Right lobe of liver (tissue), 6 donors: ENCODE measurements at regions not wholly inside any gene's neighbourhood (a gene's known extent, or its start where the extent isn't known, plus 50 kb on each side); places are given as distances from the start of the nearest gene placed in this dataset.

Source experiments
- ATAC-seq, 4 donors: fragments of 200-7000 bp; cut with Tn5 transposase; one replicate each; pipeline ENCODE4 v1.9.1; 2020; ENCODE audit warnings: mild to moderate bottlenecking in 4 of 4, moderate library complexity in 4 of 4
- DNase-seq, 3 donors: peaks; one replicate each; pipeline ENCODE4 v3.0.0-alpha.2; 2020
- H3K27ac ChIP-seq, 3 donors: fragments of 200-600 bp; one replicate each; pipeline ENCODE4 v1.8.0; 2022
- H3K27me3 ChIP-seq, 2 donors: fragments of 200-600 bp; one replicate each; pipeline ENCODE4 v1.8.0; 2022
- H3K36me3 ChIP-seq, 4 donors: fragments of 200-600 bp; sonication (generic) in 1 of 4; one replicate each; pipeline versions ENCODE4 v1.5.1 to v1.8.0; 2017 to 2022; ENCODE audit warnings: control low read depth in 1 of 4
- H3K4me1 ChIP-seq, 4 donors: fragments of 200-600 bp; sonication (generic) in 1 of 4; one replicate each; pipeline versions ENCODE4 v1.5.1 to v1.8.0; 2017 to 2022; ENCODE audit warnings: control low read depth in 1 of 4
- H3K4me3 ChIP-seq, 3 donors: fragments of 200-600 bp; one replicate each; pipeline ENCODE4 v1.8.0; 2022
- H3K9me3 ChIP-seq, 4 donors: fragments of 200-600 bp; sonication (generic) in 1 of 4; one replicate each; pipeline versions ENCODE4 v1.5.1 to v1.8.0; 2017 to 2022; ENCODE audit warnings: control low read depth in 1 of 4
- CTCF ChIP-seq, 4 donors: fragments of 200-600 bp in 3 of 4; fragments of 450-650 bp in 1 of 4; IDR thresholded peaks; one replicate each; pipeline versions ENCODE4 v1.5.1 to v1.8.0; 2016 to 2022; ENCODE audit warnings: antibody characterized with exemption in 4 of 4, mild to moderate bottlenecking in 2 of 4
- POLR2A ChIP-seq: fragments of 450-650 bp; IDR thresholded peaks from one replicate; pipeline ENCODE4 v1.6.1; 2017; ENCODE audit warnings: antibody characterized with exemption, mild to moderate bottlenecking
- WGBS: methylation state at CpG from one replicate; pipeline ENCODE4 v1.1.6; 2018; ENCODE audit warnings: low coverage, low lambda C conversion rate; ENCODE audit not compliant: insufficient coverage; ENCODE audit errors: missing lambda C conversion rate; 5-methylcytosine and 5-hydroxymethylcytosine counted together
- intact Hi-C, 2 donors: fragments of 100-400 bp; cut with DNase I; formaldehyde crosslinking; loops; one replicate each; pipeline versions ENCODE4 v1.11.2 to v1.14.1; 2022
- donor health status: DM: no; HTN: yes; CAD: no.
- donor health status: DM: no; HTN: no; CAD: no.
- donor health status: DM: no; HTN: no; CAD: no.
- donor health status: DM: no; HTN: yes; CAD: no.
- donor health status: DM: no; HTN: yes; CAD: no.

- DNase-seq, result no peak
- no peak for TF ChIP-seq POLR2A
- no peak for TF ChIP-seq CTCF (IDR thresholded peaks at IDR 0.05)
- Histone ChIP-seq H3K27me3 (no peaks in the 10 kb centered on the region), H3K27ac (no peak overlapping the region), H3K9me3 (no peaks in the 10 kb centered on the region), H3K36me3 (peaks cover 0 to 6% (median under 1%) of the 10 kb centered on the region in 4 donors), H3K4me1 (no peaks in the 10 kb centered on the region), H3K4me3 (no peak overlapping the region)
- 78% methylated on average over 2 of the region's 2 CpGs for WGBS
- intact Hi-C loops, result no loop called here
- ATAC-seq, result no peak
Measured at GRCh38 chr6:126118936-126119335, 132.6 kb downstream of the TRMT11 start.

- intact Hi-C loops, result no loop called here
- DNase-seq (no peak), ATAC-seq (peak; percentile 52 to 86 (median 58))
- H3K27me3 ChIP-seq, result no peaks in the 10 kb centered on the region
- H3K27ac ChIP-seq, result no peak overlapping the region
- H3K4me1 ChIP-seq, result no peaks in the 10 kb centered on the region
- WGBS, result 77% methylated on average over 4 of the region's 4 CpGs
- no peaks in the 10 kb centered on the region for H3K9me3 ChIP-seq
- peaks cover 0 to 2% (median 0%) of the 10 kb centered on the region in 4 donors for H3K36me3 ChIP-seq
- TF ChIP-seq CTCF (IDR thresholded peaks at IDR 0.05), result no peak
- TF ChIP-seq POLR2A, result no peak
- H3K4me3 ChIP-seq, result no peak overlapping the region
Measured at GRCh38 chr6:126123226-126123625, 136.9 kb downstream of the TRMT11 start.

DNA sequence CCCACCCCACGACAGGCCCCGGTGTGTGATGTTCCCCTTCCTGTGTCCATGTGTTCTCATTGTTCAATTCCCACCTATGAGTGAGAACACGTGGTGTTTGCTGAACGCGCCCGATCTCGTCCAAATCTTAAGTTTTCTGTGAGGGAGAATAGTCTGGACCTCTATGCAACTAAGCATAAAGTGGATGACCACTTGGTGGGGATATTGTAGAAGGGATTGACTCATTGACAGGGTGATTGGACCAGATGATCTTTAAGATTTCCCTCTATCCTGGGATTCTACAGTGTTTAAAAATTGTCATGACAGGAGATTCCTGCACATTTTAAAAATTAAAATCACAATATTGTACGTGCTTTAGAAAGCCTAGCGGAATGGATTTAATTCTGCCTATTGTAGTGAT lies 141.3 kb downstream of the TRMT11 start:
- no peak for TF ChIP-seq POLR2A
- TF ChIP-seq CTCF (IDR thresholded peaks at IDR 0.05), result peak in 1 of 4 donors; percentile 11
- H3K27ac ChIP-seq, result no peak overlapping the region
- 93% methylated on average over 8 of the region's 9 CpGs for WGBS
- H3K4me1 ChIP-seq, result no peaks in the 10 kb centered on the region
- no peak overlapping the region for H3K4me3 ChIP-seq
- ATAC-seq, result no peak
- H3K27me3 ChIP-seq, result no peaks in the 10 kb centered on the region
- intact Hi-C loops, result no loop called here
- no peaks in the 10 kb centered on the region for H3K9me3 ChIP-seq
- H3K36me3 ChIP-seq, result peaks cover 0 to 1% (median 0%) of the 10 kb centered on the region in 4 donors
- DNase-seq, result no peak

DNA sequence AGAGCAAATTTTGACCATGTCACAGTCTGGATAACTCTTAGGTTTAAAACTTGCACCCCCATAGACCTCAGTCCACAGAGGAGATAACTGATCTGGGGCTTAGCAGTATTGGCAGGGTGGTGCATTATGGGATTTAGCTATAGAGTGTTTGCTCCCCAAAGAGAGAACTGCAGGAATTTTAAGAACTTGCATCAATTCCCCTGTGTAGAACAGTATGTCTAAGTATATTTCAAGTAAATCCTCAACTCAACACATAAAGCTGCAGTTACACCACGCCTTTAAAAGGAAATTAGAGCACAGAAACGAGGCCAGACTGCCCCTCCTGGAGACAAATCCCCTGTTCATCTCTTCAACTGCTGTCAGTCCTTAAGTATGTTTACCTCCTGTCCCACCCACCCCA lies 144.9 kb downstream of the TRMT11 start:
- no peaks in the 10 kb centered on the region for H3K9me3 ChIP-seq
- H3K4me1 ChIP-seq, result no peaks in the 10 kb centered on the region
- no peak for DNase-seq
- H3K4me3 ChIP-seq, result no peak overlapping the region
- intact Hi-C loops, result no loop called here
- WGBS, result 95% methylated on average over 2 of the region's 2 CpGs
- H3K27ac ChIP-seq, result no peak overlapping the region
- ATAC-seq, result no peak
- no peaks in the 10 kb centered on the region for H3K27me3 ChIP-seq
- no peak for TF ChIP-seq POLR2A
- no peak for TF ChIP-seq CTCF (IDR thresholded peaks at IDR 0.05)
- peaks cover 0 to 1% (median 0%) of the 10 kb centered on the region in 4 donors for H3K36me3 ChIP-seq

- no peak overlapping the region for H3K27ac ChIP-seq
- TF ChIP-seq CTCF (IDR thresholded peaks at IDR 0.05) (no peak), POLR2A (no peak)
- no peaks in the 10 kb centered on the region for H3K4me1 ChIP-seq
- H3K27me3 ChIP-seq, result no peaks in the 10 kb centered on the region
- H3K4me3 ChIP-seq, result no peak overlapping the region
- no peaks in the 10 kb centered on the region for H3K9me3 ChIP-seq
- intact Hi-C loops, result no loop called here
- DNase-seq (no peak), ATAC-seq (no peak)
- H3K36me3 ChIP-seq, result peaks cover 0 to 1% (median 0%) of the 10 kb centered on the region in 4 donors
Measured at GRCh38 chr6:126133984-126134383, 147.6 kb downstream of the TRMT11 start.
